Umbilical cord (tissue), 1 donor: ENCODE measurements at regions not wholly inside any gene's neighbourhood (a gene's known extent, or its start where the extent isn't known, plus 50 kb on each side); places are given as distances from the start of the nearest gene placed in this dataset.
A peak's percentile ranks its signal among the peaks of the same experiment; 100 is the strongest.

Experiments
- DNase-seq: peaks from one replicate; pipeline ENCODE4 v3.0.0-alpha.2; 2015; ENCODE audit warnings: low spot score

GRCh38 chr4:31601793-31602192, 881.6 kb downstream of the PCDH7 start:
- DNase-seq, result no peak

GRCh38 chr4:31613946-31614623, 893.9 kb downstream of the PCDH7 start:
- DNase-seq, result no peak

- DNase-seq, result no peak
These were observed 897.5 kb downstream of the PCDH7 start for GRCh38 chr4:31617667-31618066.

GRCh38 chr4:31620476-31620875, 900.3 kb downstream of the PCDH7 start:
- DNase-seq, result peak; percentile 41

- DNase-seq, result no peak
These were observed 925.1 kb downstream of the PCDH7 start for GRCh38 chr4:31645236-31645635.

GRCh38 chr4:31647786-31648185, 927.6 kb downstream of the PCDH7 start:
- no peak for DNase-seq

- no peak for DNase-seq
These were observed 929.7 kb downstream of the PCDH7 start for GRCh38 chr4:31649878-31650277.

GRCh38 chr4:31651541-31651940, 931.4 kb downstream of the PCDH7 start:
- DNase-seq, result no peak

GRCh38 chr4:31655328-31655727, 935.2 kb downstream of the PCDH7 start:
- no peak for DNase-seq

GRCh38 chr4:31657859-31658570, 937.8 kb downstream of the PCDH7 start:
- no peak for DNase-seq

GRCh38 chr4:31660916-31661315, 940.7 kb downstream of the PCDH7 start:
- no peak for DNase-seq

GRCh38 chr4:31662951-31663350, 942.8 kb downstream of the PCDH7 start:
- DNase-seq, result no peak

- DNase-seq, result no peak
These were observed 947.5 kb downstream of the PCDH7 start for GRCh38 chr4:31667686-31668085.

GRCh38 chr4:31674313-31674947, 954.3 kb downstream of the PCDH7 start:
- no peak for DNase-seq

GRCh38 chr4:31678356-31678755, 958.2 kb downstream of the PCDH7 start:
- DNase-seq, result no peak

- DNase-seq, result no peak
These were observed 962.6 kb downstream of the PCDH7 start for GRCh38 chr4:31682796-31683195.

- no peak for DNase-seq
These were observed 967.7 kb downstream of the PCDH7 start for GRCh38 chr4:31687717-31688342.

- DNase-seq, result no peak
These were observed 972.3 kb downstream of the PCDH7 start for GRCh38 chr4:31692399-31692940.

GRCh38 chr4:31701256-31701655, 981.1 kb downstream of the PCDH7 start:
- DNase-seq, result no peak

- peak; percentile 74 for DNase-seq
These were observed 982.2 kb downstream of the PCDH7 start for GRCh38 chr4:31702326-31702725.

GRCh38 chr4:31714238-31714637, 994.1 kb downstream of the PCDH7 start:
- no peak for DNase-seq

GRCh38 chr4:31715302-31715701, 995.1 kb downstream of the PCDH7 start:
- peak; percentile 27 for DNase-seq
